K562 (cell line): ENCODE measurements at regions not wholly inside any gene's neighbourhood (a gene's known extent, or its start where the extent isn't known, plus 50 kb on each side); places are given as distances from the start of the nearest gene placed in this dataset.

Experiments
- ATAC-seq: fragments of 200-7000 bp; cut with Tn5 transposase; 3 replicates; pipeline ENCODE4 v1.9.1; 2020; ENCODE audit warnings: moderate library complexity
- BruUV-seq: library from RNA; stranded (reverse); fragments of 400-500 nt; replicated peaks from 2 replicates; lab custom pipeline; 2021; lab: Mats Ljungman, UMichigan
- CTCF ChIA-PET: fragments of 300-600 bp; formaldehyde crosslinking; extraction: SDS; loops from one replicate; lab custom pipeline; 2021; ENCODE audit warnings: low intra/inter-chr PET ratio; lab: Yijun Ruan, JAX
- POLR2A ChIA-PET: fragments of 300-600, 350-650 bp; sonication (Branson Sonifier 250); formaldehyde crosslinking; extraction: SDS; loops from one replicate; lab custom pipeline; 2021; ENCODE audit warnings: antibody characterized with exemption, inconsistent platforms; lab: Yijun Ruan, JAX
- DNase-seq, 4 experiments: peaks; one replicate each; pipeline versions ENCODE4 v3.0.0 to v3.0.0-alpha.2; 2011 to 2018; ENCODE audit warnings: low spot score in 3 of 4, mixed read lengths in 3 of 4; ENCODE audit errors: extremely low read depth in 1 of 4
- FAIRE-seq: peaks from 2 replicates; lab custom pipeline; 2011; peaks lifted over from hg19 to GRCh38; lab: Jason Lieb, UNC
- H2AFZ ChIP-seq: 2 replicates; pipeline ENCODE4 v1.6.0; 2011; ENCODE audit warnings: low read depth, low read length, control low read depth, inconsistent platforms
- H3K27ac ChIP-seq: fragments of 200-600 bp; 3 replicates; pipeline ENCODE4 v1.8.0; 2011; ENCODE audit warnings: low read depth, mild to moderate bottlenecking, control low read depth, inconsistent platforms, low read length, moderate library complexity, mixed read lengths; ENCODE audit errors: extremely low read depth
- H3K27me3 ChIP-seq, 2 experiments: fragments of 300-600 bp in 1 of 2; 2 replicates in 1 of 2; 3 replicates in 1 of 2; pipeline versions ENCODE4 v1.6.0 to v1.8.0; 2011; ENCODE audit warnings: inconsistent platforms in 2 of 2, low read length in 2 of 2, mild to moderate bottlenecking in 1 of 2, mixed read lengths in 1 of 2, moderate library complexity in 1 of 2; ENCODE audit not compliant: control insufficient read depth in 2 of 2, insufficient read depth in 2 of 2
- H3K36me3 ChIP-seq: fragments of 300-600 bp; 3 replicates; pipeline ENCODE4 v1.8.0; 2011; ENCODE audit warnings: mild to moderate bottlenecking, low read length, inconsistent platforms; ENCODE audit not compliant: control insufficient read depth, insufficient read depth
- H3K4me1 ChIP-seq, 2 experiments: fragments of 200-600 bp in 1 of 2; replicated peaks in 1 of 2; 2 replicates in 1 of 2; 3 replicates in 1 of 2; pipeline versions ENCODE4 v1.5.1 to v1.8.0; 2011; ENCODE audit warnings: inconsistent platforms in 2 of 2, low read length in 2 of 2, mild to moderate bottlenecking in 1 of 2, mixed read lengths in 1 of 2, moderate library complexity in 1 of 2; ENCODE audit not compliant: control insufficient read depth in 2 of 2, insufficient read depth in 2 of 2
- H3K4me2 ChIP-seq: 2 replicates; pipeline ENCODE4 v1.6.1; 2011; ENCODE audit warnings: low read length, control low read depth, inconsistent platforms, mixed read lengths; ENCODE audit not compliant: insufficient read depth
- H3K4me3 ChIP-seq: fragments of 200-600 bp; sonication (generic), shearing (Covaris generic); 2 replicates; pipeline ENCODE4 v1.5.1; 2016; ENCODE audit warnings: control low read depth, inconsistent platforms
- H3K79me2 ChIP-seq: fragments of 200-600 bp; 3 replicates; pipeline ENCODE4 v1.8.0; 2011; ENCODE audit warnings: low read length, inconsistent platforms; ENCODE audit not compliant: control insufficient read depth, insufficient read depth
- H3K9ac ChIP-seq, 2 experiments: 2 replicates each; pipeline versions ENCODE4 v1.6.0 to v1.6.1; 2011; ENCODE audit warnings: low read depth in 2 of 2, low read length in 2 of 2, control low read depth in 1 of 2, inconsistent platforms in 1 of 2, mild to moderate bottlenecking in 1 of 2, mixed read lengths in 1 of 2; ENCODE audit not compliant: insufficient read depth in 1 of 2
- H3K9me1 ChIP-seq: one replicate; pipeline ENCODE4 v1.6.0; 2011; ENCODE audit warnings: inconsistent platforms, mild to moderate bottlenecking, low read length, moderate library complexity; ENCODE audit not compliant: control insufficient read depth, insufficient read depth
- H3K9me3 ChIP-seq: replicated peaks from 2 replicates; pipeline ENCODE4 v1.5.1; 2011; ENCODE audit warnings: low read depth, low read length, inconsistent platforms; ENCODE audit not compliant: control insufficient read depth, insufficient read depth
- H4K20me1 ChIP-seq: replicated peaks from 2 replicates; pipeline ENCODE4 v1.6.1; 2011; ENCODE audit warnings: low read length, inconsistent platforms, mixed read lengths; ENCODE audit not compliant: control insufficient read depth, insufficient read depth
- BRCA1 ChIP-seq, 2 experiments: fragments of 450-650 bp in 1 of 2; sonication (generic) in 1 of 2; formaldehyde crosslinking in 1 of 2; IDR thresholded peaks; 2 replicates each; pipeline versions ENCODE4 v1.5.0 to v1.6.1; 2017 to 2020; ENCODE audit warnings: mild to moderate bottlenecking in 1 of 2, missing genetic modification reagents in 1 of 2
- MXI1 ChIP-seq: IDR thresholded peaks from 2 replicates; pipeline ENCODE4 v1.6.1; 2011; ENCODE audit warnings: low read depth, mild to moderate bottlenecking, improper control_type of control experiment, low read length
- NFXL1 ChIP-seq: fragments of 450-650 bp; formaldehyde crosslinking; IDR thresholded peaks from 2 replicates; pipeline ENCODE4 v1.4.0; 2021; ENCODE audit warnings: mild to moderate bottlenecking
- PCBP1 ChIP-seq: fragments of 200-400 bp; formaldehyde crosslinking; IDR thresholded peaks from 2 replicates; pipeline ENCODE4 v1.6.1; 2018; ENCODE audit warnings: mild to moderate bottlenecking, low read depth, low read length; ENCODE audit not compliant: poor library complexity, severe bottlenecking
- TCF7 ChIP-seq: sonication (generic); IDR thresholded peaks from 2 replicates; pipeline ENCODE4 v1.6.1; 2016; ENCODE audit warnings: antibody characterized with exemption, borderline replicate concordance
- ZNF174 ChIP-seq: fragments of 250-450 bp; sonication (Bioruptor Pico); IDR thresholded peaks from 2 replicates; pipeline ENCODE4 v1.4.0; 2020; ENCODE audit warnings: mild to moderate bottlenecking
- ZNF696 ChIP-seq: fragments of 250-450 bp; sonication (Bioruptor Pico); conservative IDR thresholded peaks from 2 replicates; pipeline ENCODE4 v1.4.0; 2020; ENCODE audit warnings: mild to moderate bottlenecking, moderate library complexity
- WGBS: fragments of 100-300 bp; shearing (Covaris generic); methylation state at CpG from one replicate; pipeline ENCODE4 v1.1.6; 2016; ENCODE audit warnings: low coverage, mixed read lengths; ENCODE audit not compliant: insufficient coverage; ENCODE audit errors: missing lambda C conversion rate; 5-methylcytosine and 5-hydroxymethylcytosine counted together
- in situ Hi-C: fragments of 300-500 bp; cut with MboI; formaldehyde crosslinking; loops from 4 replicates; pipeline ENCODE4 v1.15.0; 2018; ENCODE audit warnings: inconsistent platforms, mixed read lengths
- intact Hi-C: fragments of 100-400 bp; cut with micrococcal nuclease; formaldehyde crosslinking; loops from 2 replicates; pipeline ENCODE4 v1.14.2; 2022
- TF ChIP-seq, protein P1 (sequence below): fragments of 250-450 bp; sonication (Bioruptor Pico); IDR thresholded peaks from 2 replicates; pipeline ENCODE4 v1.4.0; 2020; ENCODE audit warnings: mild to moderate bottlenecking, moderate library complexity

DNA sequence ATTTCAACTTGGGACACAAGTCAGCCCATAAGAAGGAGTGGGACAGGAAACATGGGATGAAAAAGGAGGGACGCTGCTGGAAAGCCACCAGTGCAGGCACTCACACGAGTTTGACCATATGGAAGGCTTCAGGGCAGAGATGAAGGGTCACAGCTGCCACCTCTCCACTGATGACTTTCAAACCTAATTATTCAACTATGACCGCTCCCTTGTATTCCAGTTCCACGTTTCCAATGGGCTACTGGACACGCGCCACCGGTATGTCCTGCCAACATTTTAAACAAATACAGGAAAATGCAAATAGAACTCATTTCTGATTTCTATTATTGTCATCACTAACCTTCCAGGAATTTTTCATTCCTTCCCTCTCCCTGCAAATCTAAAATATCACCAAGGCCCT is 134.7 kb downstream of the SLC1A3 start:
- in situ Hi-C loops = loop anchor here (25.0 kb wide), 1 partner anchor 1446 kb away; no protein-coding TSS in a partner anchor
- Histone ChIP-seq H3K79me2 (no peaks in the 10 kb centered on the region), H3K9me1 (no peaks in the 10 kb centered on the region), H3K9me3 (no peaks in the 10 kb centered on the region), H3K27me3 (peaks cover 6 to 21% of the 10 kb centered on the region in 2 experiments; a peak in 4 of 5 replicates), H4K20me1 (no peaks in the 10 kb centered on the region), H3K4me3 (no peak overlapping the region), H2AFZ (peak overlapping the region; percentile 76; the same call in 1 of the 2 replicates), H3K4me2 (no peak overlapping the region), H3K9ac (no peak overlapping the region), H3K27ac (no peak overlapping the region), H3K4me1 (peaks cover 19 to 25% of the 10 kb centered on the region in 2 experiments), H3K36me3 (no peaks in the 10 kb centered on the region)
- WGBS = 56% methylated on average over 7 of the region's 7 CpGs
- intact Hi-C loops = loop anchor here (2.0 kb wide), 1 partner anchor 266 kb away; no protein-coding TSS in a partner anchor
- ATAC-seq (no peak), DNase-seq (no peak), FAIRE-seq (no peak)
- POLR2A ChIA-PET = interaction anchor here (1.2 to 1.5 kb wide), 2 partner anchors 55 to 402 kb away, joined by 3 read pairs; no protein-coding TSS in a partner anchor
- no TSS peak for BruUV-seq
- CTCF ChIA-PET = interaction anchor here (2.7 kb wide), 1 partner anchor 203 kb away, joined by 8 read pairs; no protein-coding TSS in a partner anchor
- no peak for TF ChIP-seq MXI1
- TF ChIP-seq TCF7 = no peak
- no peak for TF ChIP-seq BRCA1 (IDR thresholded peaks at IDR 0.05)
- TF ChIP-seq BRCA1 (CRISPR knock-in tag; IDR thresholded peaks at IDR 0.05) = no peak
- TF ChIP-seq, protein P1, sequence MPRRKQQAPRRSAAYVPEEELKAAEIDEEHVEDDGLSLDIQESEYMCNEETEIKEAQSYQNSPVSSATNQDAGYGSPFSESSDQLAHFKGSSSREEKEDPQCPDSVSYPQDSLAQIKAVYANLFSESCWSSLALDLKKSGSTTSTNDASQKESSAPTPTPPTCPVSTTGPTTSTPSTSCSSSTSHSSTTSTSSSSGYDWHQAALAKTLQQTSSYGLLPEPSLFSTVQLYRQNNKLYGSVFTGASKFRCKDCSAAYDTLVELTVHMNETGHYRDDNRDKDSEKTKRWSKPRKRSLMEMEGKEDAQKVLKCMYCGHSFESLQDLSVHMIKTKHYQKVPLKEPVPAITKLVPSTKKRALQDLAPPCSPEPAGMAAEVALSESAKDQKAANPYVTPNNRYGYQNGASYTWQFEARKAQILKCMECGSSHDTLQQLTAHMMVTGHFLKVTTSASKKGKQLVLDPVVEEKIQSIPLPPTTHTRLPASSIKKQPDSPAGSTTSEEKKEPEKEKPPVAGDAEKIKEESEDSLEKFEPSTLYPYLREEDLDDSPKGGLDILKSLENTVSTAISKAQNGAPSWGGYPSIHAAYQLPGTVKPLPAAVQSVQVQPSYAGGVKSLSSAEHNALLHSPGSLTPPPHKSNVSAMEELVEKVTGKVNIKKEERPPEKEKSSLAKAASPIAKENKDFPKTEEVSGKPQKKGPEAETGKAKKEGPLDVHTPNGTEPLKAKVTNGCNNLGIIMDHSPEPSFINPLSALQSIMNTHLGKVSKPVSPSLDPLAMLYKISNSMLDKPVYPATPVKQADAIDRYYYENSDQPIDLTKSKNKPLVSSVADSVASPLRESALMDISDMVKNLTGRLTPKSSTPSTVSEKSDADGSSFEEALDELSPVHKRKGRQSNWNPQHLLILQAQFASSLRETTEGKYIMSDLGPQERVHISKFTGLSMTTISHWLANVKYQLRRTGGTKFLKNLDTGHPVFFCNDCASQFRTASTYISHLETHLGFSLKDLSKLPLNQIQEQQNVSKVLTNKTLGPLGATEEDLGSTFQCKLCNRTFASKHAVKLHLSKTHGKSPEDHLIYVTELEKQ = no peak
- no peak for TF ChIP-seq PCBP1
- no peak for TF ChIP-seq NFXL1 (CRISPR knock-in tag)
- TF ChIP-seq ZNF696 (CRISPR knock-in tag) = no peak
- TF ChIP-seq ZNF174 (CRISPR knock-in tag) = no peak
